NCI-H446 (cell line): ENCODE measurements at regions not wholly inside any gene's neighbourhood (a gene's known extent, or its start where the extent isn't known, plus 50 kb on each side); places are given as distances from the start of the nearest gene placed in this dataset.
A peak's percentile ranks its signal among the peaks of the same experiment; 100 is the strongest.

Experiments
- DNase-seq, 2 experiments: peaks; one replicate each; lab custom pipeline; 2025; lab: John Stamatoyannopoulos, UW

DNA sequence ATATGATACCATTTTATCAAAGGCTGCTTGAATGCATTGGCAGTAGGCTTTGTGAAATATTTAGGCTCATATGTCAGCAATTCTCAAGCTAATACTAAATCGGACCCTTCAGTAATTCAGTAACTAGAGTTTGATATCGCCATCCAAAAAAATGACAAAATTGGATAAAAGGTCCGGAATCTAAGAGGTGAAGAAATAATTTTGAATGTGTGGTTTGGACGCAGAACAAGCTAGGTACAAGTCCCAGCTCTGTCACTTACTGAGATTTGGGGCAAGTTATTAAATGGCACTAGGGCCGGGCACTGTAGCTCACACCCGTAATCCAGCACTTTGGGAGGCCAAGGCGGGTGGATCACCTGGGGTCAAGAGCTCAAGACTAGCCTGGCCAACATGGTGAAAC lies 956.5 kb downstream of the CDH11 start:
- DNase-seq: no peak

DNA sequence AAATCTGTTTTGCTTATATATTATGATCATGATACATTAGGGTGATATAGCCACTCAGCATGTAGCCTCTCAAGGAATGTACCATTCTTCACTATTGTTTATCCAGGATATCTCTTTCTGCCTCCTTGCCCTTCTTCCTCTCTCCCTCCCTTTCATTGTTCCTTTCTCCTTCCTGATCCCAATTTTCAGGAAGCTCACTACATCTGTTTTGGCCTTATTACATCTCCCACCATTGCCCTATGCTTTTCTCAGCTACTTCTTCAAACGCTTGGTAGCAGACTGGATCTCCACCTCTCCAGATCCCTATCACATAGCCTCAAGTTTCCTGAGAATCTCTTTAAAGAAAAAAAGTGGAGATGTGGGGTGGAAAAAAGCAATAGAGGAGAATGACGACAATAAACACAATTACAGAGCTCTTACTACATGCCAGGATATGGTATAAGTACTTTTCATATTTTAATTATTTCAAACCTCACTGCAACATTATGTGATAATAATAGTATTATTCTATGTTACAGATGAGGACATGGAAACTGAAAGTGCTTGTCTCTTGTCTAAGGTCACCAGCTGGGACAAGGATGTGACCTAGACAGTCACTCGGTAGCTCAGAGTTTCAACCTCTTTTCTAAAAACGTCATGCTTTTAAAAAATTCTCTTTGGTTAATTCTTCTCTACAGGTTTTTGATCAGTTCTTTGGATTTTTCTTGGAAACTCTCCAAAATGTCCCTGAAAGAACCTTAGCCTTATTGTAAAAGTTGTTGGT lies 959.1 kb downstream of the CDH11 start:
- no peak for DNase-seq

DNA sequence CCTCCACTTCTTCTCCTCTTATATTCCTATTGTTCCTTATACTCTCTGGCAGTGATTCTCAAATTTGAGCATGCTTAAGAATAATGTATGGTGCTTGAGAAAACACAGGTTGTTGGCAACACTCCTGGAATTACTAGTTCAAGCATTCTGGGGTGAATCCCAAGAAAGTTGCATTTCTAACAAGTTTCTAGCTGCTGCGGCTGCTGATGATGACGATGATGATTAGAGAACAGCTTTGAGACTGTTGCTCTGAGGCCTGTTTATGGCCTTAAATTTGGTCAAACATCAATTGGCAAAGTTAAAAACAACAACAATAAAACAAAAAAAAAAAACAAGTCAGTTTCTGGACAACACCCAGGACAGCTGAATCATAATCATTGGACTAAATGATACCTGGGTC lies 961.9 kb downstream of the CDH11 start:
- DNase-seq: no peak

DNA sequence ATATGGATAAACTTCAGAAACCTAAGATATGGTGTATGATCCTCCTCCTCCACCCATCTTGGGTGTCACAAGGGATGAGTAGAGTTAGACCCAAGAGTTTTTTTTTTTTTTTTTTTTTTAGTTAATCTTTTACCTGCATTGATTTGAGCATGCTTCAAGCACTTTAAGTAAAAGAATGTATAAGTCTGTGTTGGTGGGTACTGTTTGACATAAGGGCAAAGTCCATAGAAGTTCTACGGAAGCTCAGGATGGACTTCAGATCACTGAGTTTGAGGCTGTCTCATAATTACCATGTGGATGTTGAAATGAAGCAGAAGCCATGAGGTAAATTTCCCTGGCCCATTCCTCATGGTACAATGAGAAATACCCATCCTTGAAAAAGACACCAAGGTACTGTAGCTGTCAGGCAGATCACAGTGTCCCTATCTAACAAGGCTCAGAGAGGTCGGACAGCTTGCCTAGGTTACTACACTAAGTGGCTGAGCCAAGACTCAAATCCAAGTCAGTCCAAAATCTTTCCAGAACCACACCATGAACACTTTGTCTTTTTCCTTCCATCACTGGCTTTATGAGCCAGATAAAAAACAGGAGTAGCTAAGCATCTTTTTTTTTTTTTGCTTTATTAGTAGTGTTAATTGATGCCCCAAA lies 962.8 kb downstream of the CDH11 start:
- no peak for DNase-seq

DNA sequence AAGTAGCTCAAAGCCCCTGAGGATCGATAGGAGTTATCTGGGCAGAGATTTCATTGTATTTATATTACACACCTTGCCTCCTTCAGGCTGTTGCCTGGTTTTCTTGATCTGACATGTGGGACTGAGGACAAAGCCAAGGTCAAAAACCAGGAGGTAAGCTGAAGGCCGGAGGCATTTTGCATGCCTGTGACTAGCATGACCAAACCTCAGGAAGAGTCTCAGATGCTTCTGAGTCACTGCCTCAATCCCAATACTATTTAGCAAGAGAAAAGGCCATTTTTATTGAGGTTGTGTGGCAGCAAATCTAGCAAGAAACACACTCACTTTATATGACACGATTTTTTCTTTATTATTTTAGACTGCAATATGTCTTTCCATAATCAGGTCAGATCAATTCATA lies 968.1 kb downstream of the CDH11 start:
- no peak for DNase-seq

DNA sequence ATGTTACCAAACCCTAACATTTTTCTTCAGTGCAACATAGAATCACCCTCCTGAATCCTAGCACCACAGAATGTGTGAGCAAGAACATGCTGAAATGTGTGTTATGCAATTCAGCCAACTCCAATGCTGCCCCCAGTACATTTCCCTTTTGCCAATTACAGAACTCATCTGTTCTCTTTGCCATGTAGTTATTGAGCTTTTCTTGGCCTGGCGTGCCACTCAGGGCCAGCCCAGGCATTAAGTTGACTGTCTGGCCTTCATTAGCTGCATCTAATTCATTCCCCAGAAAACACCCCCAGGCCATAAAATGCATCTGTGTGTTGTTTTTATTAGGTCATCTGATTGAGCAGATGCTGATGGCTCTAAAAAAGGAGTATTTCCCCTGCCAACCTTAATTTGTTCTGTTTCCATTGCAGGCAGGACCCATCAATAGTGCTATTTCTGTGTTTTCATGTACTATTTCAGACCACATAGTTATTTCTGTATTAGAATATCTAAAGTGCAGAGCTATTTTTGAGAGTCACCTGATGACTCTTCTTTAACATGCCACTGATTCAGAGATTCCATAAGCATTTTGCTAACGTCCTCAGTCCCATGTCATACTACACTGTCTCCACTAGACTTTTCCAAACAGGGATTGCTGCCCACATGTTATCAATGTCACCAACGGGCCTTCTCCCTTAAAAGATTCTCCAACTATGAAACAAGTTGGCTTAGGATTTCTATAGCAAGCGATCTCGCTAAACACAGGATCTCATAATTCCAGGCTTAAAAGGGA lies 969.7 kb downstream of the CDH11 start:
- DNase-seq: peak; percentile 51 to 75

DNA sequence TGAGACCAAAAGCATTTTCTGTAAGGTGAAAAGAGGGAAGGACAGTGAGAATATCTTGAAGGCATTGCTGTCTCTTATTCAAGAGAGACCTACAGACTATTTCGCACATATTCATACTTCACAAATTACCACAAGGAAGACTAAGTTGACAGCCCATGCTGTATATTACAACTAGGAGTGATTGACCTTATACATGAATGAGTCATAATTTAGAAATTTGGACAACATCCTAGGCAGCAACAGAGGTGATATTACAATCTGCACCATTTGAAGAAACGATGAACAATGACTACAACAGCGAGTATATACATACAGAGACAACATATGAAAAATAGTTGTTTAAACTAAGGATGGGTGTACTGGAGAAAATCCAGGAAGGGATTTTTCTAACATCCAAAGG lies 971.7 kb downstream of the CDH11 start:
- DNase-seq: no peak

DNA sequence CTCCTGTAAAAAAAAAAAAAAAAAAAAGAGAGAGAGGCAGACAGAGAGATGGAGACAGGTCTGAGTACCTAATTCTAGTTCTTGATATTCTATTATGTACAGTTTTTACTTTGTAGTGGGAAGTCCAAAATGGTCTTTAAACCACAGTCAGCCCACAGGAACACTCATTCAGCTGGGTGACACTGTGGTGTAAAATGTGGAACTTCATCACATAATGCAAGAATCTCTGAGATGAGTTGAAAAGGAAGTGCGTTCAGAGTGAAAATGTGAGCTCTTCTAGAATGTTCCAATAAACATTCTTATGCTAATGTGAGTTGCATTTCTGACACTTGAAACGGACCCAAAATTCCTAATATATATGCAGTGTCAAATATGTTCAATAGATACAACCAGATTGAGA lies 972.1 kb downstream of the CDH11 start:
- DNase-seq: no peak

DNA sequence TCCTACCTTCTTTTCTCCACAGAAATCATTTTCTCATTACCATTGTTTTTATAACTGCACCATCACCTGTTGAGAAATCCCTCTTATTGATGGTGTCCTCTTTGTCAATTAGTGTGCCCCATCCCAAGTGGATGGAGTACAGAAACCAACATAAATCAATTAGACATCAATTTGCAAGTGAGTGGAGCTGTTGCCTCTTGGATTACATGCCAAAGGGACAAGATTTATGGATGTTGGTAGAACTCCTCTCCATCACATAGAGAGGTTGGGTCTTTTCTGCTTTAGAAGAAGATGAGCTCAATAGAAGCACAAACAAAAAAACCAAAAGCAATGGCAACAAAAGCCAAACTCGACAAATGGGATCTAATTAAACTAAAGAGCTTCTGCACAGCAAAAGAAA lies 973.5 kb downstream of the CDH11 start:
- DNase-seq: no peak

DNA sequence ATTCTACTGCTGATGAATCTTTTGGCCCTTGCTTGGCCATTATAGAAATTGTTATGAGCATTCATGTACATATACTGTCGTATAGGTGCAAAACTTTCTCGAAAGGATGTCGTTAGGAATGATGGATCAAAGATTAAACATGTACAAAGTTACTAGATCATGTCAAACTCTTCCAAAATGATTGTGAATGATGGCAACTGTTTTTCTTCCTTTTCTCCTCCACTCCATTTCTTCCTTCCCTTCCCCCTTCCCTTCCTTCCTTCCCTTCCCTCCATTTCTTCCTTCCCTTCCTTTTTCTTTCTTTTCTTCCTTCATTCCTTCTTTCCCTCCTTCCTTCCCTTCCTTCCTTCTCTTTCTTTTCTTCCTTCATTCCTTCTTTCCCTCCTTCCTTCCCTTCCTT lies 973.9 kb downstream of the CDH11 start:
- no peak for DNase-seq

DNA sequence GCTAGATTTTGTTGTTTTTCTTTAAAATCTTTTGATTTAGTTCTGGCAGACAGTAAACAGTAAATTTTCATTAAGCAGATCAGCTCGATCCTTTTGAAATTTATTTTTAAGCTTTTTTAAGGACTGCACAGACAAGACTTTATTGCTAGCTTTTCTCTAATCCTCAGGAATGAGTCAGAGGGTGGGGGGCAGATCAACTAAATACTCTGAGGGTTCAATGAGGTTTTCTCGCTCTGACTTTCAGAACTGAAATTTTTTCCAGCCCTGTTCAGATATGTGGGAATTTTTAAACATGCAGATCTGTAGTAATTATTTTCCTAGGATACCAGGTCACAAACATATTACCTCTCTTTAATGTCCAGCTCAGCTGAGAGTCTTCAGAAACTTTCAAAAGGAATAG lies 977.2 kb downstream of the CDH11 start:
- no peak for DNase-seq

DNA sequence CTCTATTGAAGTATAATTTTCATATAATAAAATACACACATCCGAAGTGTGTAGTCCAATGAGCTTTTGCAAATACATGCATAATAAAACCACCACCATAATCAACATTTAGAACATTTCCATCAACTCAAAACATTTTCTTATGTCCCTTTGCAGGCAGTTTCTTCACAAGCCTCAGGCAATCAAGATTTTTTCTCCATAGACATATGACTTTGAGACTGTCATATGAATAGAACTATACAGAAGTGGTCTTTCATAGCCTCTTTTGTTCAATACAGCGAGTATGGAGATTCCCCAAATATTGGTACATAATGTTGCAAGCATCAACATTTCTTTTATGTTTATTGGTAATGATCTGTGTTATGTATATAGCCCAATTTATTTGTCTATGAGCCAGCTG lies 983.2 kb downstream of the CDH11 start:
- DNase-seq: no peak

DNA sequence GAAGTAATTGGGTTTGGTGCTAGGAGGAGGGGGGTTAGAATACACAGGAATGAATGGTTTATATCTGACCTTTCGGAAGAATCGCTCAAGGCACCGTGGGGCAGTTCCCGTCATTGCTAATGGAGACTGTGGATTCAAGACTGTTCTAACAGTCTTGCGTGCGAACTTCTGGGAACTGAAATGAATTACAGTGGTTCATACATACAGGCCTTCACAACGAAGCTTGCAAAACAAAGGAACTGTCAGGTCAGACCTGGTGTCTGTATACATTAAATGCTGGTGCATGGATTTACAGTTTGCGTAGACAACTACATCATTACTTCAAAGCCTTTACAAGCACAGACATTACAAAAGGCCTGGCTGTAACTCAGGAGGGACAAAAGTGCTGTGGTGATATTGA lies 983.9 kb downstream of the CDH11 start:
- DNase-seq: no peak

DNA sequence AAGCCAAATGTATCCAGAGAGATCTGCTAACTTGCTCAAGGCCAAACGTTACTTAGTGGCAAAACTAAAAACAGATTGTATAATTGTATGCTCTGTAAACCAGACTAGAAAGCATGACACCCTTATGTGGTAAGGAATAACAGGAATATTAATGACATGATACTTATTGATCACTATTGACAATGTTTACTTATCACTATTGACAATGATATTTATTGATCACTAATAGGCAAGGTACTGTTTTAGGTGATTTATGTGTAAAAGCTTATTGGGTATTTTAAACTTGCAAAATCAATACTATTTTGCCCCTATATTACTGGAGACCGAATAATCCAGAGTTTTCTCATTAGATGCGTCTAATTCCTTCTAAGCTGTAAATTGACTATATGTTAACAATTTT lies 985.1 kb downstream of the CDH11 start:
- no peak for DNase-seq

DNA sequence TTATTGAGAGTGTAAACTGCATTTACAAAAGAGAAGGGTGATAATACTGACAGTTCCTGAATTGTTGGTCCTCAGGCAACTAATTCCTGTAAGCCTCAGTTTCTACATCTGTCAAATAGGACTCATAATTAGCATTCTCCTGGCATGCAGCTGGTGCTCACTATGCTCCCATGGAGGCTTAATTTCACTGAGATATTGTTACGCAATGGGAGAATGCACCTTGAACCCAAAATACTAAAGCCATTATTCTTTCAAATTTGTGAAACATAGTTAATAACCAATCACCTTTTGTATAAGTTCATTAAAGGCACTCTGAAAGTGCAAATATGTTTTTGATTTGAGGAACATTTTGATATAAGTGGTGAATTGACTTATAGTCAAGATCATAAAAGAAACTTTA lies 985.5 kb downstream of the CDH11 start:
- no peak for DNase-seq

DNA sequence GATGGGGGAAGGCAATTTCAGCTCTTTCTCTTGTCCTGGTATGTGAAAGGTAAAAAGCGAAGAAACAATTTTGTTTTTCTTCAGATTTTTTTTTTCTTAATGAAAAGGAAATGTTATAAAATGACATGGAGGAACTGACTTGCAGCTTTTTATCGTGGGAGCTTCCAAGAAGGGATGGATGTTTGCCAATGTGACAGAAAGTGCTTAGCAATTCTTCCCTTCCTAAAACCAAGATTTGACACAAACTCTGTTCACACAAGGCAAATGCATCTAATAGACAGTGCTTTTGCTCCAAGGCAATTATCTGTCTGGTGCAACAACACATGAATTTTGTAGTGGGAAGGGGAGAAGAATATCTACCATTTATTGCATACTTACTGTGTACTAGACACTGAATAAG lies 988.5 kb downstream of the CDH11 start:
- DNase-seq: peak in 1 of 2 experiments; percentile 3

DNA sequence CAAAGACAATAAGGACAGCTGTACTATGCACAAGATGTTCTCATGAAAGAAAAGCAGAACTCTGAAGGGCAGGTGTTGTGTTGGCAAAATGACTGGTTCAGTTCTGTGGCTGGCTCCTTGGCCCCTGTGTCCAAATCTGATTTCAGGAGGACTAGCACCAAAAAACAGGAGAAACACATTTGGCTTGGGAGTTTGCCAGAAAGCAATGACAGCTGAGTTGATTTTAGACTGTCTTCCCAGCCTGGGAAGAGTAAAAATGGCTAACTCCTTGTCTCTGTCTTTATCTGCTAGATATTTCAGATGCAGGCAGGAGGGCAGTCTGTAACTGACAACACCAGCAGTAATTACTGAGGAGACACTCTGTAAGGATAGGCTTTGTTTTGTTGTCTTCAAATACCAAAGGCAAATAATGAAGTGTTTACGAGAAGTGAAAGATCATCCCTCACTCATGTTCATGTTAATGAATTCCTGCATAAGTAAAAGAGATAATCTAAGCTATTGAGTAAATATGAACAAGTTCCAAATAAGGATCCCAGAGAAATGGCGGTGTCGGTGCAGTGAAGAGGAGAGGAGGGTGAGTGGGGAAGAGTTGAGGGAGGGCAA lies 989.0 kb downstream of the CDH11 start:
- peak; percentile 18 to 61 for DNase-seq

DNA sequence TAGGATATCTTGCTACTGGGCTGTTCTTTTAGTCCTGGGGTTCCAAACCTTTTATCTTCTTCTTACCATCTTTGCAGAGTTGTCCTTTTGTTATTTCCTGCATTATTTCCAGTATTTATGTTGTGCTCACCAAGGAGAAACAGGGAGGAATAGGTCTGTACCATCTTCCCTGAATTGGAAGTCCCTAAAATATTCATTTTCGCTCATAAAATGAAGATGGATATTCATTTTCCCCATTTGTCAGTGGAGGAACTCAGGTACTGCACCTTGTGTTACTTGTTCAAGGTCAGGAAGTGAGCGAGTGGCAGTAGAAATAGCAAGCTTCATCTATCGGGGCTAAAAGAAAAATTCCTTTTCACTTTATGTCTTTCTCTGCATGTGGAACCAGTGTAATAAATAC lies 989.7 kb downstream of the CDH11 start:
- no peak for DNase-seq

DNA sequence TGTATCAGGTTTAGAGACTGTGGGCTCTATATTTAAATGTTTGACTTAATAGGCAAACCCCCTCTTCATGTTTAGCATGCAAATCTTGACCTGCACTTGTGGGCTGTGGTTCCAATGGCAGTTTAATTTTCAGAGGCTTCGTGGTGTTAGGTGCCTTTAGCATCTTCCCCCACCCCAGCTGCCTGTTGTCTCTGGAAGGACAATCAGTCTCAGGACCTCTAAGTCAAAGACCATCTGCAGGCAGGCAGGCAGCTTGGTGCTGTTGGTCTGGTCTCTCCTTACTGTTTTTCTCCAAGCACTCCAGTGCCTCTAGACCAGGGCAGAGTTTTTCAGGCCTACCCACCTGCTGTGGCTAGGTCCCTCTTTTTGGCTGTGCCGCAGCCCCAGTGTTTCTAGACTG lies 990.4 kb downstream of the CDH11 start:
- no peak for DNase-seq

DNA sequence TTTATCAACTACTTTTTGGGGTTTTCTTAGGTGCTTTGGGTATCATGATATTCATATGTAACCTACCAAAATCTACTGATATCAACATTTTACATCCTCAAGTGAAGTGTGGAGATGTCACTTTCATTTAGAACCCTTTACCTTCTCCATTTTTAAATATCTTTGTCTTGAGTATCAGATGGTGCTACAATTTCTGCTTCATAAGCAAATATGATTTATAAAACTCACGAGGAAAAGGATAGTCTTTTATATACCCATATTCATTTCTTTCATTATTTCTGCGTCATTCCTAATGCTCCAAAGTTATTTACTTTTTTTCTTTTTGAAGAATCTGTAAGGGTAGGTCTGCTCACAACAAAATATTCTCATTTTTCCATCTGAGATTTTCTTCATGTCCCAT lies 991.7 kb downstream of the CDH11 start:
- no peak for DNase-seq

DNA sequence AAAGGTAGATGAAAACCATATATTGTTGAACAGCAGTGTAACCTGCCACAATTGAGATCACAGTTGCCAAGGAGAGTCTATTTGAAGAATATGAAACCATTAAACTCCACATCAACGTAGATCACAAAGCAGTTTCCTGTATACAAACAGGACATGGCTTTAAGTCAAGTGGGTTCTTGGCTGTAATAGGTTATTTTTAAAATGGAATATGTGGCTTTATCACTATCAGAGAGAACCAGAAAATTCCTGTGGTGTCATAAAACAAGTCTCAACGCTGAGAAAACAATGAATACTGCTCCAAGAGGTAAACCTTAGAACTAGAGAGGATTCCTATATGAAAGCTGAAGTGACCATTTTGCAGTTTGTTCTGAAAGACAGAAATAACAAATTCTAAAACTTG lies 999.7 kb downstream of the CDH11 start:
- no peak for DNase-seq

DNA sequence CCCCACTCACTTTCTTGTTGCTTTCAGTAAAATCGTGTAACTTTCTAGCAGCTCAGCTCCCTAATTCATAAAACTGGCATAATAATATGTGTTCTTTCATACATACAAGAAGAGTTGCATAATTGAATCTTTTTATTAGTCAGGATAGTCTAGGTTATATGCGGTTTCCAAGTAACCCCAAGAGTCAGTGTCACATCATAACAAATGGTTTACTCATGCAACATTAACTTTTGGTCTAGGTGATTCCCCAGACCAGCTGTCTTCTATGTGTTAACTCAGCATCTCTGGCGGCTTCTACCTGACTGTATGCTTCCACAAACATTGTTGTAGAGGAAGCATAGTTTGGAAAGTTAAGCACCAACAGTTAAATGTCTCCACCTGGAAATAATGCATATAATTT lies 1000.4 kb downstream of the CDH11 start:
- DNase-seq: no peak

DNA sequence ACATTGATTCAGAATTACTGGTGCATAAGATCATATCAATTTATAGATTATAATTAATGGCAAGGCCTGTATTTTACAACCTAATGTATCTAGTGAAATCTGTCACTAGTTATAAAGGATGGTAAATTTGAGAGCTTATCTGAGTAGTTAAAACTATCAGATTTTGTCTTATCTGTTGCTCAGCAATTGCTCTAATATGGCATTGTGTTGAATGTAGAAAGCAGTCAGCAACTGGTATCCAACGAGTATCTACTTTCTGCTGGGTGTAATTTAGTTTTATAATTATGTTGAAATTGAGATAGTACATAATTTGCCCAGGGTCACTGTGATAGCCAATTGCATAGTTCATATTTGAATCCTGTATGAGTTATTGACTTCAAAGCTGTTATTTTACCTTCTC lies 1005.7 kb downstream of the CDH11 start:
- no peak for DNase-seq
